ENCODE measurements at regions not wholly inside any gene's neighbourhood (a gene's known extent, or its start where the extent isn't known, plus 50 kb on each side); places are given as distances from the start of the nearest gene placed in this dataset.

GRCh38 chr3:55196495-55196894 lies 268.6 kb upstream of the LRTM1 start:
- TF ChIP-seq, protein P1, sequence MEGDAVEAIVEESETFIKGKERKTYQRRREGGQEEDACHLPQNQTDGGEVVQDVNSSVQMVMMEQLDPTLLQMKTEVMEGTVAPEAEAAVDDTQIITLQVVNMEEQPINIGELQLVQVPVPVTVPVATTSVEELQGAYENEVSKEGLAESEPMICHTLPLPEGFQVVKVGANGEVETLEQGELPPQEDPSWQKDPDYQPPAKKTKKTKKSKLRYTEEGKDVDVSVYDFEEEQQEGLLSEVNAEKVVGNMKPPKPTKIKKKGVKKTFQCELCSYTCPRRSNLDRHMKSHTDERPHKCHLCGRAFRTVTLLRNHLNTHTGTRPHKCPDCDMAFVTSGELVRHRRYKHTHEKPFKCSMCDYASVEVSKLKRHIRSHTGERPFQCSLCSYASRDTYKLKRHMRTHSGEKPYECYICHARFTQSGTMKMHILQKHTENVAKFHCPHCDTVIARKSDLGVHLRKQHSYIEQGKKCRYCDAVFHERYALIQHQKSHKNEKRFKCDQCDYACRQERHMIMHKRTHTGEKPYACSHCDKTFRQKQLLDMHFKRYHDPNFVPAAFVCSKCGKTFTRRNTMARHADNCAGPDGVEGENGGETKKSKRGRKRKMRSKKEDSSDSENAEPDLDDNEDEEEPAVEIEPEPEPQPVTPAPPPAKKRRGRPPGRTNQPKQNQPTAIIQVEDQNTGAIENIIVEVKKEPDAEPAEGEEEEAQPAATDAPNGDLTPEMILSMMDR (IDR thresholded peaks at IDR 0.05; ENCODE audit: insufficient read depth, low read depth, low read length): no peak
- Histone ChIP-seq H3K4me3 (ENCODE audit: low read depth, low read length) (no peak overlapping the region), H3K27me3 (ENCODE audit: control insufficient read depth, insufficient read depth, low read length) (no peaks in the 10 kb centered on the region), H3K36me3 (ENCODE audit: control insufficient read depth, insufficient read depth, low read length) (no peaks in the 10 kb centered on the region)
- DNase-seq (ENCODE audit: low read depth): no peak
- ChIA-PET POLR2A (no interaction called here), CTCF (no interaction called here)

DNA sequence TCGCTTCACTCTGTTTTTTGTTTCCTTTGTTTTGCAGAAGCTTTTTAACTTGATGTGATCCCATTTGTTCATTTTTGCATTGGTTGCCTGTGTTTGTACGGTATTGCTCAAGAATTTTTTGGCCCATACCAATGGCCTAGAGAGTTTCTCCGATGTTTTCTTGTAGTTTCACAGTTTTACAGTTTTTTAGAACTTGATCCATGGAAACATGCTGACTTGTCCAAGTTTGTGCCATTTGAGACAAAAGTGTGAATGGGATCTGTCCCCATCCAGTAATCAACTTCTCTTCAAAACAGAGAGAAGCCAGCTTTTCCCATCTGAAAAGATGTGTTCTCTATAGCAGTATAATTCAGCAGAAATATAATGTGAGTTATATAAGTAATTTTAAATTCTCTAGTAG lies 266.5 kb upstream of the LRTM1 start:
- ChIA-PET CTCF (no interaction called here), POLR2A (no interaction called here)
- Histone ChIP-seq H3K27me3 (ENCODE audit: control insufficient read depth, insufficient read depth, low read length) (no peaks in the 10 kb centered on the region), H3K36me3 (ENCODE audit: control insufficient read depth, insufficient read depth, low read length) (no peaks in the 10 kb centered on the region), H3K4me3 (ENCODE audit: low read depth, low read length) (no peak overlapping the region)
- DNase-seq (ENCODE audit: low read depth): no peak
- TF ChIP-seq, protein P1 (IDR thresholded peaks at IDR 0.05; ENCODE audit: insufficient read depth, low read depth, low read length): no peak

GRCh38 chr3:55191911-55192775 lies 264.3 kb upstream of the LRTM1 start:
- no peak overlapping the region for H3K4me3 ChIP-seq (ENCODE audit: low read depth, low read length)
- no peaks in the 10 kb centered on the region for H3K27me3 ChIP-seq (ENCODE audit: control insufficient read depth, insufficient read depth, low read length)
- ChIA-PET CTCF (interaction anchor here (0.7 to 1.5 kb wide), 3 partner anchors 11 to 291 kb away, joined by 3 to 5 read pairs (median 5); no protein-coding TSS in a partner anchor), POLR2A (interaction anchor here (0.6 to 1.6 kb wide), 10 partner anchors 22 to 764 kb away, joined by 3 to 6 read pairs (median 3); no protein-coding TSS in a partner anchor)
- TF ChIP-seq, protein P1 (IDR thresholded peaks at IDR 0.05; ENCODE audit: insufficient read depth, low read depth, low read length): no peak
- no peaks in the 10 kb centered on the region for H3K36me3 ChIP-seq (ENCODE audit: control insufficient read depth, insufficient read depth, low read length)
- peak; percentile 99 for DNase-seq (ENCODE audit: low read depth)

GRCh38 chr3:55190331-55190730 lies 262.5 kb upstream of the LRTM1 start:
- ChIA-PET POLR2A (interaction anchor here (0.5 to 1.1 kb wide), 8 partner anchors 20 to 430 kb away, joined by 3 to 6 read pairs (median 3); no protein-coding TSS in a partner anchor), CTCF (interaction anchor here (0.6 to 2.1 kb wide), 5 partner anchors 12 to 332 kb away, joined by 3 to 5 read pairs (median 4); no protein-coding TSS in a partner anchor)
- no peaks in the 10 kb centered on the region for H3K27me3 ChIP-seq (ENCODE audit: control insufficient read depth, insufficient read depth, low read length)
- TF ChIP-seq, protein P1 (IDR thresholded peaks at IDR 0.05; ENCODE audit: insufficient read depth, low read depth, low read length): no peak
- no peak overlapping the region for H3K4me3 ChIP-seq (ENCODE audit: low read depth, low read length)
- peak; percentile 89 for DNase-seq (ENCODE audit: low read depth)
- no peaks in the 10 kb centered on the region for H3K36me3 ChIP-seq (ENCODE audit: control insufficient read depth, insufficient read depth, low read length)

DNA sequence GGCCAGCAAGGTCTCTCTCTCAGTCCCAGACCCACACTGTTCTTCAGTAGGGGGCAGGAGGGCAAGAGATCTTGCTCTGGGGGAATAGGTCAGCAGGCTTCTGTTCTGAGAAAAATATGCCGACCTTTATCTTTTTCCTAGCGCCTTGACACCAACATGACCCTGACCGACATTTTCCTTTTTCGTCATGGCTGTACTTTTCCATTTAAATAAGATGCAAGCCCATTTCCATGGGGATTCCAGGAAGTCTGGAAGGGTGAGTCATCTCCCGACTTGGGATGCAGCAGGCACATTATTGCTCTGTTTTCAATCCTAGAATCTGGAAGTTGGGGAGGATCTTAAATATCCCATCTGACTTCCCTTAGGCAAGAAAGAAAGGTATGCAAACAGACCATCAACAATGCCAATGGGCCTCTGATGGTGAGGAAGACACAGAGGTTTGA lies 261.5 kb upstream of the LRTM1 start:
- TF ChIP-seq, protein P1 (IDR thresholded peaks at IDR 0.05; ENCODE audit: insufficient read depth, low read depth, low read length): no peak
- Histone ChIP-seq H3K4me3 (ENCODE audit: low read depth, low read length) (no peak overlapping the region), H3K36me3 (ENCODE audit: control insufficient read depth, insufficient read depth, low read length) (no peaks in the 10 kb centered on the region), H3K27me3 (ENCODE audit: control insufficient read depth, insufficient read depth, low read length) (no peaks in the 10 kb centered on the region)
- ChIA-PET POLR2A (no interaction called here), CTCF (interaction anchor here (1.1 to 2.1 kb wide), 2 partner anchors 11 to 297 kb away, joined by 3 to 4 read pairs; no protein-coding TSS in a partner anchor)
- peak; percentile 96 for DNase-seq (ENCODE audit: low read depth)

Data from BJ (cell line).